ENCODE measurements at regions not wholly inside any gene's neighbourhood (a gene's known extent, or its start where the extent isn't known, plus 50 kb on each side); places are given as distances from the start of the nearest gene placed in this dataset.
A peak's percentile ranks its signal among the peaks of the same experiment; 100 is the strongest.

DNA sequence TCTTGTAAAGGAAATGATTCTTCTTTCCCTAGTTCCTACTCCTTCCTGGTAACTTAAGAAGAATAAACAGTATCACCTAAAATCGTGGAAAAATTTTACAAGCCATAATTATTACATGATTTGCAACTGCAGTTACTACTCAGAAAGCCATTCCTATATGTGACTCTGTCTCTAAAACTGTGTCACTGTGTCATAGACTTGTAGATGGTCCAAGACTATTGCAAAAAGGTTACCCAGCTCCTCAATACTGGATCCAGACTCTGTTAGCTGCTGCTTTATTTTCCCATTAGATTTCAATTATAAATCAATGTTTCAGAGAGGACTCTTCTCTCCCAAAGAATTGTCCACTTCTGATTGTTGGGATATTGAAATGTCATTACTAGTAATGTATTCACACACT is 142.1 kb upstream of the STMND1 start:
- Histone ChIP-seq H3K4me3 (ENCODE audit: low read depth in 1 of 2, low read length in 2 of 2) (no peak overlapping the region), H3K4me1 (ENCODE audit: insufficient read depth, low read length) (peaks cover 6% of the 10 kb centered on the region), H3K27me3 (ENCODE audit: control insufficient read depth in 1 of 2, insufficient read depth in 2 of 2, low read length in 2 of 2) (no peaks in the 10 kb centered on the region), H3K9me3 (ENCODE audit: low read length) (no peaks in the 10 kb centered on the region), H3K9ac (ENCODE audit: low read length) (no peak overlapping the region), H3K36me3 (ENCODE audit: insufficient read depth, low read length) (no peaks in the 10 kb centered on the region), H3K27ac (ENCODE audit: low read depth, low read length) (no peak overlapping the region)

DNA sequence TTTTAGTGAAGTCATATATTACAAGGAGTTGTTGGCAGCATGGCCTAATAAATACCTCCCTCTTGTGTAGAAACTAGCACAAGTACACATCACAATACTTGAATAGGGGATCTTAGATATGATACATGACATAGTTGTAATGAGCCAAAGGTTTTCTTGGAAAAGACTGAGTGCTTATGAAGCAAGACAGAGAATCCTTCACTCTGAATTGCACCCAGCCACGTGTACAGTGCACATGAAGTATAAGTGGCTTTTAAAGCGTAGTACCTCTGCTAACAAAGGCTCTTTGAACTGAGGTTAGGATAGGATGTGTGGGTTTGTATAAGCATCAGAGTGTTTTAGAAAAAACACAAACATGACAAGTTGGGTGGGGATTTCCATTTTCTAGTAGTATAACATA is 145.5 kb upstream of the STMND1 start:
- Histone ChIP-seq H3K4me1 (ENCODE audit: insufficient read depth, low read length) (no peaks in the 10 kb centered on the region), H3K27ac (ENCODE audit: low read depth, low read length) (no peak overlapping the region), H3K9me3 (ENCODE audit: low read length) (no peaks in the 10 kb centered on the region), H3K36me3 (ENCODE audit: insufficient read depth, low read length) (no peaks in the 10 kb centered on the region), H3K9ac (ENCODE audit: low read length) (no peak overlapping the region), H3K4me3 (ENCODE audit: low read depth in 1 of 2, low read length in 2 of 2) (no peak overlapping the region), H3K27me3 (ENCODE audit: control insufficient read depth in 1 of 2, insufficient read depth in 2 of 2, low read length in 2 of 2) (no peaks in the 10 kb centered on the region)

DNA sequence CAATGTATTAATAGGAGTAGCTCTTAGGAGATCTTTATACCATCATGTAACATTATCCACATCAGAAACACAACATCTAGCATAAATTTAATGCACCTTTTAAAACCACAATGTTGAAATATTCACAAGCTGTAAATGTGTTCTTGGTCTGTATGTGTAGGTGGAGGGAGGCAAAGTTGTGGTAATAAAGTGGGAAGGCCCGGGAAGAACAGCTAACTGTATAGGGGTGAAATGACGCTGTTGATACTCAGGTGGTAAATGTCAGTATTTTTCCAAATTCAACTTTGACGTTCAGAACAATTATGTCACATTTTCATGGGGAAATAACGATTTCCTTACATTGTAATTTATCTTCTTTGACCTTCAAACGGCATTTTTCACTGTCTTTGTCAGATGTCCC is 146.0 kb upstream of the STMND1 start:
- no peaks in the 10 kb centered on the region for H3K27me3 ChIP-seq (ENCODE audit: control insufficient read depth in 1 of 2, insufficient read depth in 2 of 2, low read length in 2 of 2)
- H3K9me3 ChIP-seq (ENCODE audit: low read length), result no peaks in the 10 kb centered on the region

DNA sequence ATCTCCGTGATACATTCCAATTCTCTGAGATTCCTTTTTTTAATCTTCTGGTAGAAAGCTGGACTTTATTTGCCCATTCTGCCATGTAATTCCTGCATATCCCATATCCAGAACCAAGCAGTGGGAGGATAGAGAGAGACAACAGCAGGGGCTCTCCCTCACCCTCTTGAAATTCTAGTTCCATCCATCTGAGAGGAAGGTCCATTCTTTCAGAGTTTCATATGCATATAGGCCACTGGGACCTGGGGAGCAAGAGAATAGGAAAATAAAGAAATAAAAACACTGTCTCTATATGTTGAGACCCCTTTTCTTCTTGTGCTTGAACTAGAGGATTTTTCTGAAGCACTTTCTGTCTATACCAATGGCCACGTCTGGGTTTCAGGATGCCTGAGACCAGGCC is 147.9 kb upstream of the STMND1 start:
- Histone ChIP-seq H3K27me3 (ENCODE audit: control insufficient read depth in 1 of 2, insufficient read depth in 2 of 2, low read length in 2 of 2) (no peaks in the 10 kb centered on the region), H3K4me1 (ENCODE audit: insufficient read depth, low read length) (peaks cover 4% of the 10 kb centered on the region), H3K27ac (ENCODE audit: low read depth, low read length) (no peak overlapping the region), H3K9ac (ENCODE audit: low read length) (no peak overlapping the region), H3K4me3 (ENCODE audit: low read depth in 1 of 2, low read length in 2 of 2) (no peak overlapping the region), H3K9me3 (ENCODE audit: low read length) (no peaks in the 10 kb centered on the region), H3K36me3 (ENCODE audit: insufficient read depth, low read length) (no peaks in the 10 kb centered on the region)

More for the DNA sequence above, 146.0 kb upstream of the STMND1 start:
- H3K4me1 ChIP-seq (ENCODE audit: insufficient read depth, low read length), result no peaks in the 10 kb centered on the region
- no peak overlapping the region for H3K4me3 ChIP-seq (ENCODE audit: low read depth in 1 of 2, low read length in 2 of 2)
- no peak overlapping the region for H3K27ac ChIP-seq (ENCODE audit: low read depth, low read length)
- H3K9ac ChIP-seq (ENCODE audit: low read length), result no peak overlapping the region
- H3K36me3 ChIP-seq (ENCODE audit: insufficient read depth, low read length), result no peaks in the 10 kb centered on the region

DNA sequence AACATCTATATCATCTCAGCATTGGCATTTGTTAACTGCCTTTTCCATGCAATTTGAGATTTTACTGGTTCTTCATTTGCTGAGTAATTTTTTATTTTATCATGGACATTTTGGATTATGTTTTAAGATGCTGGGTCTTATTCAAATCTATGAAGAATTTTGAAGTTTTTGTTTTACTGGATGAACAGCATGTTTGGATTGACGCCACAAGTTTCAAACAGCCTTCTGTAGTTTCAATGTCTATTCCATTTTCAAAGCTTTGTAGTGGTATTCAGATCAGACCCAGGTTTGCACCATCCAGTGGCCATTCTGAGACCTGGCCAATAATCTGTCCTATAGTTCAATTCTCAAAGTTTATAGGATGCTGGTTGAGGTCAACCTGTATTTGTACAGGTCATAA is 148.4 kb upstream of the STMND1 start:
- Histone ChIP-seq H3K27ac (ENCODE audit: low read depth, low read length) (no peak overlapping the region), H3K27me3 (ENCODE audit: control insufficient read depth in 1 of 2, insufficient read depth in 2 of 2, low read length in 2 of 2) (no peaks in the 10 kb centered on the region), H3K9ac (ENCODE audit: low read length) (no peak overlapping the region), H3K4me3 (ENCODE audit: low read depth in 1 of 2, low read length in 2 of 2) (no peak overlapping the region), H3K9me3 (ENCODE audit: low read length) (no peaks in the 10 kb centered on the region), H3K4me1 (ENCODE audit: insufficient read depth, low read length) (peaks cover 4% of the 10 kb centered on the region), H3K36me3 (ENCODE audit: insufficient read depth, low read length) (no peaks in the 10 kb centered on the region)

DNA sequence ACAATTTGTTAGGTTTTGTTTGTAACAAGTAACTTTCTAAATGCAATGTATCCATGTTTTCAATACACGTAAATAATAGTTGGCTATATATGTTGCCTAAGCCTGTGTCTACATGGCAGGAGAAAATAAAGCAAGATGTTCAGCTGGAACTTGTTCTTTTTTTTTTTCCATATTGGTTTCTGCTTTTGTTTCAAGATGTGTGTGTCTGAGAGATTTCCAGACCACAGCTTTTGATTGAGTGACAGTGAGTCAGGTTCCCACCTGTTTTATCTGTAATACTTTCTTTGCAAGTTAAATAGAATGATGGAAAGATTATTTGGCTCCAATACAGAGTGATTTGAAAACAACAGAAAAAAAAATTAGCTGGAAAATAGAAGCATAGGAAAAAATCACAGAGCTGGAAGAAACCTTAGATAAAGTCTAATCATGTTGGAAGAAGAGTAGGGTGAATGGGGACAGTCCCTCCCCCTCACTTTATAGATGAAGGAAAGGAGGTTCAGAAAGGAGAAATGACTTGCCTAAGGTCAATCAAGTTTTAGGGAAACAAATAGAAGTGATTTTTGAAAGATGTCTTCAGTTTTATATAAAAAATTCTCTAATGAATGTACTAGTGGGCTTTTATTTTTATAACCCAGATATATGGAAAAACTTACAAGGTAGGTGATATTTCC is 150.9 kb upstream of the STMND1 start:
- no peak overlapping the region for H3K9ac ChIP-seq (ENCODE audit: low read length)
- no peaks in the 10 kb centered on the region for H3K27me3 ChIP-seq (ENCODE audit: control insufficient read depth in 1 of 2, insufficient read depth in 2 of 2, low read length in 2 of 2)
- H3K27ac ChIP-seq (ENCODE audit: low read depth, low read length), result no peak overlapping the region
- H3K36me3 ChIP-seq (ENCODE audit: insufficient read depth, low read length), result no peaks in the 10 kb centered on the region
- no peak overlapping the region for H3K4me3 ChIP-seq (ENCODE audit: low read depth in 1 of 2, low read length in 2 of 2)
- no peaks in the 10 kb centered on the region for H3K9me3 ChIP-seq (ENCODE audit: low read length)
- peaks cover 21% of the 10 kb centered on the region for H3K4me1 ChIP-seq (ENCODE audit: insufficient read depth, low read length)

GRCh38 chr6:16950302-16950701 is 151.5 kb upstream of the STMND1 start:
- no peaks in the 10 kb centered on the region for H3K36me3 ChIP-seq (ENCODE audit: insufficient read depth, low read length)
- no peak overlapping the region for H3K4me3 ChIP-seq (ENCODE audit: low read depth in 1 of 2, low read length in 2 of 2)
- H3K27me3 ChIP-seq (ENCODE audit: control insufficient read depth in 1 of 2, insufficient read depth in 2 of 2, low read length in 2 of 2), result no peaks in the 10 kb centered on the region
- H3K9ac ChIP-seq (ENCODE audit: low read length), result no peak overlapping the region
- H3K9me3 ChIP-seq (ENCODE audit: low read length), result no peaks in the 10 kb centered on the region
- H3K4me1 ChIP-seq (ENCODE audit: insufficient read depth, low read length), result peaks cover 21% of the 10 kb centered on the region
- no peak overlapping the region for H3K27ac ChIP-seq (ENCODE audit: low read depth, low read length)

DNA sequence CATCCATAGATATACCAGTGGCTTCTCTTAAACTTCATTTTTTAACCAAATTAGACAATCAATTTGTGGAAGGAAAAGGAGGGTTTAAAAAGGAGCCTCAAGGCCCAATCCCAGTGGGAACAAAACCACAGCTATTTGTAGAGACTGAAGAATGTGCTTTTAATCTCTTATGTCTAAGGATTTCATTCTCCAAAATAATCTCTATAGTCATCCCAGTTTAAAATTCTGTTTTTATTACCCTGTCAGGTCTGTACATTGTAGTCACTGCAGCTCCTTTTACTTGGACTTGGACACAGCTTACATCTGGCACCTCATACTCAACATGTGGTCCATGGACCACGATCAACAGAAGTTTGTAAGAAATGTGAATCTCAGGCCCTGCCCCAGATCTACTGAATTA is 152.1 kb upstream of the STMND1 start:
- no peaks in the 10 kb centered on the region for H3K9me3 ChIP-seq (ENCODE audit: low read length)
- no peaks in the 10 kb centered on the region for H3K36me3 ChIP-seq (ENCODE audit: insufficient read depth, low read length)
- H3K4me1 ChIP-seq (ENCODE audit: insufficient read depth, low read length), result peaks cover 21% of the 10 kb centered on the region
- H3K4me3 ChIP-seq (ENCODE audit: low read depth in 1 of 2, low read length in 2 of 2), result no peak overlapping the region
- H3K27me3 ChIP-seq (ENCODE audit: control insufficient read depth in 1 of 2, insufficient read depth in 2 of 2, low read length in 2 of 2), result no peaks in the 10 kb centered on the region
- no peak overlapping the region for H3K27ac ChIP-seq (ENCODE audit: low read depth, low read length)
- H3K9ac ChIP-seq (ENCODE audit: low read length), result no peak overlapping the region

GRCh38 chr6:16948396-16948795 is 153.5 kb upstream of the STMND1 start:
- Histone ChIP-seq H3K27ac (ENCODE audit: low read depth, low read length) (no peak overlapping the region), H3K9ac (ENCODE audit: low read length) (no peak overlapping the region), H3K4me3 (ENCODE audit: low read depth in 1 of 2, low read length in 2 of 2) (no peak overlapping the region), H3K36me3 (ENCODE audit: insufficient read depth, low read length) (no peaks in the 10 kb centered on the region), H3K27me3 (ENCODE audit: control insufficient read depth in 1 of 2, insufficient read depth in 2 of 2, low read length in 2 of 2) (no peaks in the 10 kb centered on the region), H3K4me1 (ENCODE audit: insufficient read depth, low read length) (peaks cover 21% of the 10 kb centered on the region), H3K9me3 (ENCODE audit: low read length) (no peaks in the 10 kb centered on the region)

GRCh38 chr6:16947375-16948015 is 154.4 kb upstream of the STMND1 start:
- H3K9me3 ChIP-seq (ENCODE audit: low read length), result no peaks in the 10 kb centered on the region

DNA sequence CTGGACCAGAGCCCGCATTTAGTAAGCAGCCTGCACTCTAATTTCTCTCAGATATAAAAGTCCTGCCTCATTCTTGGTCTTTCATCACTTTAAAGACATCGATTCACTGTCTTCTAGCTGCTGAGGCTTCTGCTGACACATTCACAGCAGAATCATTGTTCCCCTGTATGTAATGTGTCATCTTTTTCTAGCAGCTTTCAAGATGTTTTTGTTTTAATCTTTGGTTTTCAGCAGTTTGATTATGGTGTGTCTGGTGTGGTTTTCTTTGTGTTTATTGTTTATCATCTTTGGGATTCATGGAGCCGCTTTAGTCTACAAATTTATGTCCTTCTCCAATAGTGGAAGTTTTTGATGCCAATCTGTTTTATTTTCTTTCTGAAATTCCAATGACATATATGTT is 157.3 kb upstream of the STMND1 start:
- no peak overlapping the region for H3K27ac ChIP-seq (ENCODE audit: low read depth, low read length)
- H3K4me1 ChIP-seq (ENCODE audit: insufficient read depth, low read length), result peaks cover 18% of the 10 kb centered on the region
- no peaks in the 10 kb centered on the region for H3K27me3 ChIP-seq (ENCODE audit: control insufficient read depth in 1 of 2, insufficient read depth in 2 of 2, low read length in 2 of 2)
- H3K4me3 ChIP-seq (ENCODE audit: low read depth in 1 of 2, low read length in 2 of 2), result no peak overlapping the region
- no peak overlapping the region for H3K9ac ChIP-seq (ENCODE audit: low read length)
- no peaks in the 10 kb centered on the region for H3K9me3 ChIP-seq (ENCODE audit: low read length)
- no peaks in the 10 kb centered on the region for H3K36me3 ChIP-seq (ENCODE audit: insufficient read depth, low read length)

More at GRCh38 chr6:16947375-16948015, 154.4 kb upstream of the STMND1 start:
- H3K4me3 ChIP-seq (ENCODE audit: low read depth in 1 of 2, low read length in 2 of 2), result no peak overlapping the region
- no peaks in the 10 kb centered on the region for H3K27me3 ChIP-seq (ENCODE audit: control insufficient read depth in 1 of 2, insufficient read depth in 2 of 2, low read length in 2 of 2)
- no peak overlapping the region for H3K9ac ChIP-seq (ENCODE audit: low read length)
- H3K4me1 ChIP-seq (ENCODE audit: insufficient read depth, low read length), result peaks cover 21% of the 10 kb centered on the region
- H3K27ac ChIP-seq (ENCODE audit: low read depth, low read length), result peak overlapping the region; percentile 21
- no peaks in the 10 kb centered on the region for H3K36me3 ChIP-seq (ENCODE audit: insufficient read depth, low read length)

DNA sequence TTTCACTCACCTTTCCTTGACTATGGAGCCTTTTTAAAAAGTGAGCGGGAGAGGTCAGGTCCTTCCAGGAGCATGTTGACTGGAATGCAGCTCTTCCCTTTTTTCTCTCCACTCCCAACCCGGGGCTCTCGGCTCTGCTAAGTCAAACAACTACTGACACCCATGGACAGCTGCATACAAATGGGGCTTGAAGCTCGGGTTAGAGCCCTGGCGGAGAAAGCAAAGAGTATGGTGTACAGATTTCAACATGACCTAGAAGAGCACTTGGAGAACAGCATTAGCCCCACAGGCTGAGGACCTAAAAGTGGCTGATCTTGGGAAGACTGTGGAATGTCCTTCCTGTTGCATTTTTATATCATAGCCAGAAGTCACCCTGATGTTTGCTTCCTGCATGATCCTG is 162.0 kb upstream of the STMND1 start:
- Histone ChIP-seq H3K36me3 (ENCODE audit: insufficient read depth, low read length) (no peaks in the 10 kb centered on the region), H3K27me3 (ENCODE audit: control insufficient read depth in 1 of 2, insufficient read depth in 2 of 2, low read length in 2 of 2) (no peaks in the 10 kb centered on the region), H3K27ac (ENCODE audit: low read depth, low read length) (no peak overlapping the region), H3K9me3 (ENCODE audit: low read length) (no peaks in the 10 kb centered on the region), H3K4me1 (ENCODE audit: insufficient read depth, low read length) (no peaks in the 10 kb centered on the region), H3K4me3 (ENCODE audit: low read depth in 1 of 2, low read length in 2 of 2) (no peak overlapping the region), H3K9ac (ENCODE audit: low read length) (no peak overlapping the region)

All from muscle layer of colon (tissue), 2 donors.